Urinary bladder (tissue), 3 donors: ENCODE measurements at regions not wholly inside any gene's neighbourhood (a gene's known extent, or its start where the extent isn't known, plus 50 kb on each side); places are given as distances from the start of the nearest gene placed in this dataset.

Experiments used
- DNase-seq: peaks from one replicate; pipeline ENCODE4 v3.0.0-alpha.2; 2015; ENCODE audit errors: extremely low spot score
- H3K27ac ChIP-seq: one replicate; pipeline ENCODE4 v1.5.1; 2013; ENCODE audit warnings: low read depth, mild to moderate bottlenecking, moderate library complexity
- H3K36me3 ChIP-seq: one replicate; pipeline ENCODE4 v1.6.1; 2013; ENCODE audit warnings: mild to moderate bottlenecking, moderate library complexity; ENCODE audit not compliant: insufficient read depth
- H3K4me1 ChIP-seq: one replicate; pipeline ENCODE4 v1.6.1; 2013; ENCODE audit warnings: mild to moderate bottlenecking, moderate library complexity; ENCODE audit not compliant: insufficient read depth
- H3K4me3 ChIP-seq: one replicate; pipeline ENCODE4 v1.5.1; 2013; ENCODE audit warnings: low read depth, low read length
- WGBS: extraction: QIAGEN DNeasy Blood & Tissue Kit; methylation state at CpG from one replicate; pipeline ENCODE4 v1.1.7; 2013; 5-methylcytosine and 5-hydroxymethylcytosine counted together
- donor health status: healthy with polysubstance abuse.
- donor health status: healthy.

- DNase-seq: no peak
- WGBS: 62% methylated on average over 6 of the region's 6 CpGs
- Histone ChIP-seq H3K4me3 (no peak overlapping the region), H3K27ac (no peak overlapping the region), H3K36me3 (no peaks in the 10 kb centered on the region), H3K4me1 (no peaks in the 10 kb centered on the region)
Observed at GRCh38 chr2:61713457-61713856, 140.4 kb downstream of the FAM161A start.

- H3K36me3 ChIP-seq: no peaks in the 10 kb centered on the region
- H3K4me1 ChIP-seq: no peaks in the 10 kb centered on the region
- H3K27ac ChIP-seq: no peak overlapping the region
- no peak overlapping the region for H3K4me3 ChIP-seq
- DNase-seq: no peak
- WGBS: 78% methylated on average over 4 of the region's 4 CpGs
Observed at GRCh38 chr2:61712060-61712459, 141.8 kb downstream of the FAM161A start.

GRCh38 chr2:61710711-61711110, 143.1 kb downstream of the FAM161A start:
- no peak for DNase-seq
- Histone ChIP-seq H3K27ac (no peak overlapping the region), H3K4me3 (no peak overlapping the region), H3K36me3 (no peaks in the 10 kb centered on the region), H3K4me1 (no peaks in the 10 kb centered on the region)
- 59% methylated on average over 4 of the region's 4 CpGs for WGBS

GRCh38 chr2:61707984-61708852, 145.6 kb downstream of the FAM161A start:
- Histone ChIP-seq H3K4me1 (no peaks in the 10 kb centered on the region), H3K36me3 (no peaks in the 10 kb centered on the region), H3K27ac (no peak overlapping the region), H3K4me3 (no peak overlapping the region)
- 69% methylated on average over 12 of the region's 12 CpGs for WGBS
- no peak for DNase-seq

- Histone ChIP-seq H3K27ac (no peak overlapping the region), H3K4me1 (no peaks in the 10 kb centered on the region), H3K36me3 (no peaks in the 10 kb centered on the region), H3K4me3 (no peak overlapping the region)
- DNase-seq: no peak
- 77% methylated on average over 5 of the region's 5 CpGs for WGBS
Observed at GRCh38 chr2:61705625-61706024, 148.2 kb downstream of the FAM161A start.

- no peaks in the 10 kb centered on the region for H3K36me3 ChIP-seq
- 70% methylated on average over 2 of the region's 2 CpGs for WGBS
- DNase-seq: no peak
- no peak overlapping the region for H3K4me3 ChIP-seq
- H3K4me1 ChIP-seq: no peaks in the 10 kb centered on the region
- H3K27ac ChIP-seq: no peak overlapping the region
Observed at GRCh38 chr2:61704364-61704763, 149.5 kb downstream of the FAM161A start.

GRCh38 chr2:61702088-61702467, 151.8 kb downstream of the FAM161A start:
- Histone ChIP-seq H3K4me3 (no peak overlapping the region), H3K27ac (no peak overlapping the region), H3K4me1 (no peaks in the 10 kb centered on the region), H3K36me3 (no peaks in the 10 kb centered on the region)
- DNase-seq: no peak
- WGBS: 59% methylated on average over 2 of the region's 2 CpGs

- 82% methylated on average over 4 of the region's 4 CpGs for WGBS
Observed at GRCh38 chr2:61700464-61700863, 153.4 kb downstream of the FAM161A start.

GRCh38 chr2:61694312-61695274, 156.4 kb upstream of the XPO1 start:
- no peaks in the 10 kb centered on the region for H3K4me1 ChIP-seq
- H3K27ac ChIP-seq: peak overlapping the region; percentile 58
- WGBS: 5% methylated on average over 47 of the region's 47 CpGs

More at GRCh38 chr2:61700464-61700863, 153.4 kb downstream of the FAM161A start:
- H3K4me3 ChIP-seq: no peak overlapping the region
- no peaks in the 10 kb centered on the region for H3K36me3 ChIP-seq
- no peak overlapping the region for H3K27ac ChIP-seq
- no peaks in the 10 kb centered on the region for H3K4me1 ChIP-seq
- no peak for DNase-seq

GRCh38 chr2:61693744-61694143, 155.6 kb upstream of the XPO1 start:
- 91% methylated on average over 2 of the region's 2 CpGs for WGBS
- Histone ChIP-seq H3K4me1 (no peaks in the 10 kb centered on the region), H3K36me3 (no peaks in the 10 kb centered on the region), H3K27ac (no peak overlapping the region), H3K4me3 (no peak overlapping the region)
- no peak for DNase-seq

More at GRCh38 chr2:61694312-61695274, 156.4 kb upstream of the XPO1 start:
- Histone ChIP-seq H3K36me3 (no peaks in the 10 kb centered on the region), H3K4me3 (peak overlapping the region; percentile 61)
- DNase-seq: peak; percentile 78

GRCh38 chr2:61690078-61690596, 152.0 kb upstream of the XPO1 start:
- Histone ChIP-seq H3K4me1 (no peaks in the 10 kb centered on the region), H3K27ac (no peak overlapping the region), H3K4me3 (no peak overlapping the region), H3K36me3 (no peaks in the 10 kb centered on the region)
- no peak for DNase-seq

- Histone ChIP-seq H3K27ac (no peak overlapping the region), H3K4me1 (no peaks in the 10 kb centered on the region), H3K4me3 (no peak overlapping the region), H3K36me3 (no peaks in the 10 kb centered on the region)
- no peak for DNase-seq
- 70% methylated on average over 5 of the region's 5 CpGs for WGBS
Observed at GRCh38 chr2:61689568-61689967, 151.4 kb upstream of the XPO1 start.

- no peak for DNase-seq
- H3K27ac ChIP-seq: no peak overlapping the region
- WGBS: 90% methylated on average over 17 of the region's 17 CpGs
- H3K4me1 ChIP-seq: no peaks in the 10 kb centered on the region
- no peaks in the 10 kb centered on the region for H3K36me3 ChIP-seq
- H3K4me3 ChIP-seq: no peak overlapping the region
Observed at GRCh38 chr2:61688369-61689334, 150.5 kb upstream of the XPO1 start.
